GM18517 (cell line): ENCODE measurements at regions not wholly inside any gene's neighbourhood (a gene's known extent, or its start where the extent isn't known, plus 50 kb on each side); places are given as distances from the start of the nearest gene placed in this dataset.

Experiments used
- ATAC-seq: cut with Tn5 transposase; IDR thresholded peaks from one replicate; pipeline ENCODE4 v1.9.1; 2021; ENCODE audit warnings: mild to moderate bottlenecking, moderate library complexity; ENCODE audit not compliant: unreplicated experiment

GRCh38 chr11:104451197-104451893 lies 287.4 kb upstream of the PDGFD start:
- ATAC-seq = no peak

- ATAC-seq = no peak
Observed at GRCh38 chr11:104443387-104443786, 279.4 kb upstream of the PDGFD start.

GRCh38 chr11:104442321-104442720 lies 278.4 kb upstream of the PDGFD start:
- no peak for ATAC-seq

- ATAC-seq = no peak
Observed at GRCh38 chr11:104435494-104435893, 271.5 kb upstream of the PDGFD start.

- ATAC-seq = no peak
Observed at GRCh38 chr11:104433751-104434150, 269.8 kb upstream of the PDGFD start.

GRCh38 chr11:104432981-104433380 lies 269.0 kb upstream of the PDGFD start:
- ATAC-seq = no peak

- no peak for ATAC-seq
Observed at GRCh38 chr11:104432526-104432925, 268.6 kb upstream of the PDGFD start.

- no peak for ATAC-seq
Observed at GRCh38 chr11:104422324-104422944, 258.5 kb upstream of the PDGFD start.

- ATAC-seq = no peak
Observed at GRCh38 chr11:104410336-104410735, 246.4 kb upstream of the PDGFD start.

GRCh38 chr11:104408630-104409029 lies 244.7 kb upstream of the PDGFD start:
- no peak for ATAC-seq

GRCh38 chr11:104405277-104405676 lies 241.3 kb upstream of the PDGFD start:
- no peak for ATAC-seq

- ATAC-seq = no peak
Observed at GRCh38 chr11:104404231-104405175, 240.6 kb upstream of the PDGFD start.

GRCh38 chr11:104402812-104403521 lies 239.0 kb upstream of the PDGFD start:
- ATAC-seq = no peak

- no peak for ATAC-seq
Observed at GRCh38 chr11:104394508-104394907, 230.6 kb upstream of the PDGFD start.

GRCh38 chr11:104390651-104391050 lies 226.7 kb upstream of the PDGFD start:
- ATAC-seq = no peak

GRCh38 chr11:104385884-104386283 lies 221.9 kb upstream of the PDGFD start:
- ATAC-seq = no peak

- no peak for ATAC-seq
Observed at GRCh38 chr11:104380358-104380757, 216.4 kb upstream of the PDGFD start.

- no peak for ATAC-seq
Observed at GRCh38 chr11:104372111-104372510, 208.2 kb upstream of the PDGFD start.

- ATAC-seq = no peak
Observed at GRCh38 chr11:104370478-104370877, 206.5 kb upstream of the PDGFD start.

GRCh38 chr11:104369761-104370160 lies 205.8 kb upstream of the PDGFD start:
- no peak for ATAC-seq

- no peak for ATAC-seq
Observed at GRCh38 chr11:104366321-104366734, 202.4 kb upstream of the PDGFD start.
